Hepatocyte (in vitro differentiated cells): ENCODE measurements at regions not wholly inside any gene's neighbourhood (a gene's known extent, or its start where the extent isn't known, plus 50 kb on each side); places are given as distances from the start of the nearest gene placed in this dataset.

Source experiments
- CTCF ChIP-seq: fragments of 200-600 bp; sonication (generic); IDR thresholded peaks from 2 replicates; pipeline ENCODE4 v1.5.1; 2016; ENCODE audit warnings: antibody characterized with exemption, mild to moderate bottlenecking; ENCODE audit not compliant: poor library complexity
- EZH2 ChIP-seq: fragments of 200-600 bp; sonication (generic); IDR thresholded peaks from 2 replicates; pipeline ENCODE4 v1.6.1; 2016; ENCODE audit warnings: antibody characterized with exemption, mild to moderate bottlenecking, borderline replicate concordance

- TF ChIP-seq EZH2, result no peak
- no peak for TF ChIP-seq CTCF
Measured at GRCh38 chr22:48433647-48434046, 1394.0 kb downstream of the BRD1 start.
